ENCODE measurements at regions not wholly inside any gene's neighbourhood (a gene's known extent, or its start where the extent isn't known, plus 50 kb on each side); places are given as distances from the start of the nearest gene placed in this dataset.
A peak's percentile ranks its signal among the peaks of the same experiment; 100 is the strongest.
"Not testable (repeated sequence)": the region's sequence is repeated elsewhere in the genome, so short reads cannot be mapped to it uniquely, and the experiment has no call there.

DNA sequence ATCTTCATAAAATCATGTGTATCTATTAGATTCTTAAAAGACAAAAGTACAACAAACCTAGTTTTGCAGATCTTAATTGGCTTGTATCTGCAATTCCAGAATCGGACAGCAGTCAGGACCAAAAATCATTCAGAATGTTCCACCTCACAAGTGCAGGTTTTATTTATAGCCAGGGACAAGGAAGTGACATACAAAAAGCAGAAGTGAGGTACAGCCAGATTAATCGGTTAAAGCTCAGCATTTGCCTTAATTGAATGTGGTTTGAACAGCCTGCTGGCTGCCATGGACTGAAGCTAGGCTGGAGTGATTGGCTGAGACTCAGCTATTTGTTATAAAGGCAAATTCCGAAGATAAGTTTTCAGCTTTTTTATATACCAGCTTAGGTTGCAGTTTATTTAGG lies 932.6 kb downstream of the C4orf33 start:
- DNase-seq, result peak; percentile 54

DNA sequence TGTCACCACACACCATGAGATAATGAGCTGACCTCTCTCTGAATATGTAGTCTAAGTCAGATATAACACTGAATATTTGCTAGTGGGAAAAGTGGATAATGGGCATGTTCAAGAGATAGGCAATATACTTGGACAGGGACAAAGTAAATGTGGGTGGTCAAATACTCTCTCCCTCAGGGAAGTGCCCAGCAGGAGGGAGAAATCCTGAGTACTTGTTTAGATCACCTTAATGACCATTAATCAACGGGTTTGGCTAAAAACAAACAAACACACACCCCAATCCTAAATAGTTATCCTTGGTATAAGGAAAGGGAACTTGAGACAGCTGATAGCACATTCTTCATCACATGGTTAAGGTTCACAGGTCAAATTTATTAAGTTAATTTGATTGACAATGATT lies 933.5 kb downstream of the C4orf33 start:
- no peak for DNase-seq

DNA sequence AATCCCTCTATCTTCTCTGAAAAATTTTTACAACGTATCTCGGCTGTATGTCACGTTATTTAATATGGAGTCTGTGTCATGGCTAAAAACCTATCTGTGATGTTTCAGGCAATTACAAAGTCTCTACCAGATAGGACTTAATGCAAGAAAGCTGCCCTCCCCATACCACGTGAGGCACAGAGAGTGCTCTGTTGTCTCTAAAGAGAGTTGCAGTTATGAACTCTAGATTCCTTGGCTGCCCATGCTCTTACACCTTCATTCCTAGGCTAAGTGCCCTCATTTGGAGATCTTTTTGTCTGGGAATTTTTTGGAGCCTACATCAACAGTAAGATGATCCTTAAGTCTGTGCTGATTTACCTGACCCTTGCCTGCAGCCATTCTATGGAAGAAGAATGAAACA lies 935.9 kb downstream of the C4orf33 start:
- DNase-seq, result no peak

DNA sequence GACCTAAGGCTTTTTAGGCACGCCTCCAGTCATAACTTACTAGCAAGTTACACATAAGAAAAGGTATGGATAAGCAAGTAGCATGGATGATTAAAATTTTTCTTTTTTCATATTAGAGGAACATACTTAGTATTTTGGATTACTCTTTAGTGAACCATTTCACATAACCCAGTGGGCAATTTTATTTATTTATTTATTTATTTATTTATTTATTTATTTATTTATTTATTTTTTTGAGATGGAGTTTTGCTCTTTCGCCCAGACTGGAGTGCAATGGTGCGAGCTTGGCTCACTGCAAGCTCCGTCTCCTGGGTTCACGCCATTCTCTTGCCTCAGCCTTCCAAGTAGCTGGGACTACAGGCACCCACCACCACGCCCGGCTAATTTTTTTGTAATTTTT lies 937.7 kb downstream of the C4orf33 start:
- DNase-seq, result not testable (repeated sequence)

DNA sequence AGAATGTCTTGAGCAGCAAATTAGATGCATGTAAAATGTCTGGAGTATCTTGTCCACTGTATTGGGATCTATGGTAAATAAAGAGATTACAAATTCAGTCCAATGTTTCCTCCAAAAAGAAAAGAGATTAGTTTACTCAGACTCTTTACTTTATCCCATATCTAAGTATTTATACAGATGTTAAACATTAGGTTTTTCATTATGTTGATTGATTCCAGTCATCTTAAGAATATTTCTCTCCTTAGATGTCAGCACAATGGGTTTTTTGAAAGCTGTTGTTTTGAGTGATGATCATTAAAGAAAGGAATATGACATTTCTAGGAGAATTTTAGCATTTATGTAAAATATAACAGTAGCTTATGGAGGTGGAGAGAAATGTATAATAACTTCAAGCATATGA lies 938.9 kb downstream of the C4orf33 start:
- no peak for DNase-seq

DNA sequence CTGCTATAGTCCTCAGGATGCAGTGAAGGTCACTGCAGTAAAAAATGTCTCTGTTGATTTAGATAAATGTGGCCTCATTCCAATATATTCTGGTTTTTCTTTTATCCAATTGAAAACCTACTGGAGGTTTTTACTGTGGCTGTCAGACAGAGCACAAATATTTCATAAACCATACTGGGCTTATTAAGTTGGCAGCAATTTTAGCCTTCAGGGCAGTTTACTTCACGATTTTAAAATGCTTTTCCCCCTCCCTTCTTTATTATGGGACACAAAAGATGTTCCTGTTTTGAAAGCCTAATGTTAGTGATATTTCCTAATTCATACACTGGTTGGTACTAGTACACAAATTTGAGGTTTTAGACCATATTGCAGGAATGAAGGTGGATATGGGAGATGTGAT lies 939.4 kb downstream of the C4orf33 start:
- DNase-seq, result no peak

DNA sequence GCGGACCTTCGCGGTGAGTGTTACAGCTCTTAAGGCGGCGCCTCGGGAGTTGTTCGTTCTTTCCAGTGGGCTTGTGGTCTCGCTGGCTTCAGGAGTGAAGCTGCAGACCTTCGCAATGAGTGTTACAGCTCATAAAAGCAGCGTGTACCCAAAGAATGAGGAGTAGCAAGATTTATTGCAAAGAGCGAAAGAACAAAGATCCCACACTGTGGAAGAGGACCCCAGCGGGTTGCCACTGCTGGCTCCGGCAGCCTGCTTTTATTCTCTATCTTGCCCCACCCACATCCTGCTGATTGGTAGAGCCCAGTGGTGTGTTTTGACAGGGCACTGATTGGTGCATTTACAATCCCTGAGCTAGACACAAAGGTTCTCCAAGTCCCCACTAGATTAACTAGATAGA lies 941.9 kb downstream of the C4orf33 start:
- not testable (repeated sequence) for DNase-seq

DNA sequence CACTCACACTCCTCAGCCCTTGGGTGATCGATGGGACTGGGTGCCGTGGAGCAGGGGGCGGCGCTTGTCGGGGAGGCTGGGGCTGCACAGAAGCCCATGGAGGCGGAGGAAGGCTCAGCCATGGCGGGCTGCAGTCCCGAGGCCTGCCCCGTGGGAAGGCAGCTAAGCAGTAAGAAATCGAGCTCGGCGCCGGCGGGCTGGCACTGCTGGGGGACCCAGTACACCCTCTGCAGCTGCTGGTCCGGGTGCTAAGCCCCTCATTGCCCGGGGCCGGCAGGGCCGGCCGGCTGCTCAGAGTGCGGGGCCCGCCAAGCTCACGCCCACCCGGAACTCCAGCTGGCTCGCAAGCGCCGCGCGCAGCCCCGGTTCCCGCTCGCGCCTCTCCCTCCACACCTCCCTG lies 942.6 kb downstream of the C4orf33 start:
- DNase-seq, result not testable (repeated sequence)

DNA sequence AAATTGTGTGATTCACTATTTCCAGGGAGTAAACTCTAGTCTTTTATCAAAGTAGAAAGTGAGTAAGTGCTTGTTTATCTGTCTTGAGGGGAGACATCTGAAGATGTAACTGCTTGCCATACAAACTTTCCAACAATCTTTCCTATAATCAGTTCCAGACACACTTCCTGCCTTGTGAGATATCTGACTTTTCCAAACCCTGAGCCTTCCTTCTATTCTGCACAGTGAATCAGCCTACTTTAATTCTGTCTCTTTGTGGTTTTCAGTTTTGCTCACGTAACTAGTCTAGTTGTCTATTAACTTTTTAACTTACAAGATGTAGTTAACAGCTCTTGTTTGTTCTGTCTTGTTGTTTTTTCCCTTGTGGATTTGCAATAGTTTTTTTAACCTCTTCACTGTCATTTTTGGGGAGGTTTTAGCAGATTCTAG lies 947.8 kb downstream of the C4orf33 start:
- DNase-seq, result no peak

DNA sequence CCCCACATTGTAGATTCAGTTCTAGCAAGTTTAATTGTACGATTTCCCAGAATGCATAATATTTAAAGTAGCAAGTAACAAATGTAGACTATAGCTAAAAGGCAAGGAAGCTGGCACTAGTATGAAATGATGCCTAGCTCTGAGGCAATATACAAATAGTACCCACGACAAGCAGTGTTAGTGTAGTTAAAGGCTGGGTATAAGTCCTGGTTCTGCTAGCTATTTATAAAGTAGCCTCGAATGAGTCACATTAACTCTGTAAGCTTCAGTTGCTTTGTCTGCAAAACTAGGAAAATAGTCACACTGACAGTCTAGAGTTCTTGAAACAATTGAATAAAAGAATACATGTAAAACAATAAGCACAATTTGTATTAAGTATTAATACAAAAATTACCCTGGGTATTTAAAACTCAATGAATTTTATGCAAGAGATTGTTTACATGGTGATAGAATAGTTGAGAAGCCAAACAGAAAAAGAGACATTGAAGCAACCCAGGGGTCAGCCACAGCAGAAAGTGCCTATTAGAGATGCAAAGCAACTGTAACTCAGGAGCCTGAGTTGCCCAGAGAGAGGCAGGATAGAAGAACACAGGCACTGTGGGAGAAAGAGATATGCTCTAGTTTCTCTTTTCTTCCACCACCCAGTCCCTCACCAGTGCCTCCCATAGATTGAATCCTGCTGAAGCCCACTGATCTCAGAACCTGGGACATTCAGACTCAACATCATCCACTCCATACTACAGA lies 949.0 kb downstream of the C4orf33 start:
- no peak for DNase-seq

DNA sequence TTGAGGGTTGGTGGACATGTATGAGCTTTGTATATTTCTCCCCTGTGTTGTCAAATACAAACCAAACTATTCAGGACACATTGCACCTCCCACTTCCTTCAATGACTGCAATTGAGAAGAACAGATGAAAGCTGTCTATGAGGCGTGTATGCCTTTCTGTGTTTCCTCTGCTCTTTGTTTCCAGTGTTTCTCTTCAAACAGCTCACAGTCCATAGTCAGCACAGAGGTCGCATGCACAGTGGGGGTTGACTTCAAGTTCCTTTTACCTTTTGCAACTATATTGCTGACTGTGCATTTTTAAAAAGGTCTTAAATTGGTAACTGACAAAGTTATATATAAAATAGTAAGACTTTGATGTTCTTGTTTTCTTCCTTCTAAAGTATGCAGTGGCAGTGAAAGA lies 957.8 kb downstream of the C4orf33 start:
- DNase-seq, result no peak

DNA sequence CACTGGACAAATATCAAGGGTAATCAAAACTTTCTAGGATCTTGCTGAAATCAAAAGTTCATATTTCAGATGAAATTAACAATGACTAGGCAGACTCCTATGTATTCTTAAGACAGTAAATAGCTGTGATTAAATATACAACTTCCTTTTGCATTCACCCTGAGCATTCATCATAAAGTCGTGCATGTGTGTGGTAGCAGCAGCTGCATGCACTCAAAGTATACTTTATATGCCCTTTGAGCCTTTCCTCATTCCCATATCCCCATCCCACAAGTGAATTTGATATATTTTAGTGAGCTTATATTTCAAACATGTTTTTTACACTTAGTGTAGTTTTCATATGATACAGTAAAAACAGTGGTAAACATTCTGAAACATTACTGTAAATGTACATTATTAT lies 959.0 kb downstream of the C4orf33 start:
- no peak for DNase-seq

DNA sequence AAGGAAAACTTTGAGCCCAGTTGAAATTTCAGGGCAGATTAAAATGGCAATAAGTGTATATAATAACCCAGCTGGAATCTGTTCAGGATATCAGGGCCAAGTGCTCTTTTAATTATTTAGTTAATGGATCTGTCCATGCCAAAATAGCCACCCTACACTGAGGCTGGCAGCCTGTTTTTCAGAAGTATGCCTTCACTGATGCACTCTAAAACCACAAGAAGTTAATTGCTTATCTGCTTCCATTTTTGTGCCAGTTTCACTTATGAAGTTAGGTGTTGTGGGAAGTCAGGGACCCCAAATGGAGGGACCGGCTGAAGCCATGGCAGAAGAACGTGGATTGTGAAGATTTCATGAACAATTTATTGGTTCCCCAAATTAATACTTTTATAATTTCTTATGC lies 960.3 kb downstream of the C4orf33 start:
- DNase-seq, result no peak

DNA sequence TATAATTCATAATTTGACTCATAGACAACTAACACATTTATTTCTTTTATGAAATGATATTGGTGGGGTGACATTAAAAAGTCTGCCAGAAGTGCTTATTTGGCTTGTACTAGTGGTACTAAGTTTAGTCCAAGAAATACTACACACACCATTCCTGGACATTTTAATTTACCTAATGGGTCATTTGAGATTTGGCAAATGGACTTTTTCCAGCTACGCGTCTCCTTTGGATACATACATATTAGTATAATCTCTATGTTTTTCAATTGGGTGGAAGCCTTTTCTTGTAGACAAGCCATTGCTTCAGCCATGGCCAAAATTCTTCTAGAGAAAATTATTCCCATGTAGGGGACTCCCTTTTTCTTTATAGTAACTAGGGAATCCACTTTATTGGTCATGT lies 968.5 kb downstream of the C4orf33 start:
- no peak for DNase-seq

DNA sequence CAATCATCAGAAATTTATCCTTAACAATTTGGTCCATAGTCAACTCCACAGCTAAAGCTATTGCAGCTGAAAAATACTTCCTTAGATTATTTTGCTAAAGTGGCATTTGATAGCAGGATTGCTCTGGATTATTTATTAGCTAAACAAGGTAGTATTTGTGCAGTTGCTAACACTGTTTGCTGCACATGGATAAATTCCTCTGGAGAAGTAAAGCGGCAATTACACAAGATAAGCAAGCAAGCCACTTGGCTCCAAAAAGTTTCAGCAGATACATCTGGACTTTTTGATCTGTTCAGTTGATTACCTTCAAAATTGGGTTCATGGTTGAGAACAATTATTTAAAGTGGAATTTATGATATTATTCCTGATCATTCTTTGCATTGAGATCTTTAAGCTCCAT lies 971.5 kb downstream of the C4orf33 start:
- DNase-seq, result no peak

DNA sequence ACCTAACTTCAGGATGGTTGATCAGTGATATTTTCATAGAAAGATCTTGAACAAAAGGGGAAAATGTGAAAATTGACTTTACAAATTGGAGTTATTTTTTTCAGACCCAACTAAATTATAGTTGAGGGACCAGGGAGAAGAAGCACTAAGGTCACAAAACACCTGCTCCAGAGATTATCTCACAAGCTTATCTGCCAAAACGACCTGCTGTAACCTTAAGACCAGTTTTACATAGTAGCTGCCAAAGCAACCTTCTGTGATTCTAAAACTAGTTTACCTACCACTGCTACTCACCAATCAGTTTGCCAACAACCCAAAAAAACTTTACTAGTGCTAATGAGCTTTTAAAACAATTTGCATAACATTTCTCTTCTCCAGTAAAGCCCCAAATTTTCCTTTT lies 972.1 kb downstream of the C4orf33 start:
- no peak for DNase-seq

DNA sequence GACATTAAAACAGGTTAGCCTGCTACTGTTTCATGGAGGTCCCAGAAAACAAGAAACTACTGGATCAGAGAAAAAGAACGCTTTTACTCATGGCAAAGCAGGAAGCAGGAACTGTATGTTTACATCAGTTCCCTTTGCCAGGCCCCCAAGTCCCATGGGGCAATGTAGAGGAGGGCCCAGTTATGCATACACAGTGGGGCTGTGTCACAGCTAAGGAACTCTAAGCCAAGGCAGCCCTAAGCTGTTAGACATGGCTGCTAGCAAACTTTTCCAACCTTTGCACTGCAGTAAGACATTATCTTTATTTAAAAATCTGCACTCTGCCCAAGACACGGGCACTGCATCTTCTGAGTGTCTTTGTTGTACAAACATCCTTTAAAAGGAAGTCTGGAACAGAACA lies 975.8 kb downstream of the C4orf33 start:
- no peak for DNase-seq

DNA sequence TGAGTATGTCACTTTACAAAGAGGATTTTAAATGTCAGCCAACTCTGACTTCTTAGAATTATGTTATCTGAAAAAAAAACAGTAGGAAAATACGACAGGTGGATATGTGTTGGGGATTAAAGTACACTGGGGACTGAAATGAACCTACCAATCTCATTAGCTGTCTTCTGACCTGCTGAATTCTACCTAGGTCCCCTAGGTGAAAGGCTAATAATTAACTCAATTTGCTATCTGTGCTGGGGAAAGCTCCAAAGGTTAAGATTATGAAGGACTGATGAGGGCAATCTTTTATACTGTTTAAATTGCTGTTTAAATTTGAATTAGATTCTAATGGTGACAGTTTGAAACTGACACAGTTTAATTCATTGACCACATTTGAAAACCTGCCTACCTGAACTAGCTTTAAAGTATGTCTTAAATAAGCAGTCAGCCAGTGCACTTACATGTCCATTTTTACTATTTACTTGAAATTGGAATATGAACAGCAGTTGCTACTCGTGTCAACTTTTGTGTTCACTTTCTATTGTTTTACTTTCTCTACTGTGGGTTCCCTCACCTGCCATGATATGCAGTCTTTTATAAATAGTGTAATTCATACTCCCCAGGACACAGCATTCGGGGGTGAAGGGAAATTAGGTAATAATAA lies 977.3 kb downstream of the C4orf33 start:
- no peak for DNase-seq

DNA sequence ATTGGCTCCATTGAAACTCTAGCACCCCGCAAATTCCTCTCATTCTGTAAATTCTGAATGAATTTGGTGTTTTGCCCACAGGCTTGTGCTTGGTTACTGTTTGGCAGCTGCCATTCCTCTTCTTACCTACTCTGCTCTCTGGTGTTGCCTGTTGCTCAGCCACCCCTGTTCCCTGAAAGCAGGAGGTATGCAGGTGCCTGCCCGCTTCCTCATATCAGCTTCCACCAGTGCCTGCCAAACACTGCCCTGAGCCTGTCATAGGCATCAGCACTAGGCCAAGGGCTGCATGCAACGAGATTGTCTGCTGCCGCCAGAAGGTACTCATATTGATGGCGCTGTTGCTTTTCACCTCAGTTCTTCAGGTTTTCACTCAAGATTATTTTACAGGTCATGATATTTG lies 978.1 kb downstream of the C4orf33 start:
- DNase-seq, result no peak

DNA sequence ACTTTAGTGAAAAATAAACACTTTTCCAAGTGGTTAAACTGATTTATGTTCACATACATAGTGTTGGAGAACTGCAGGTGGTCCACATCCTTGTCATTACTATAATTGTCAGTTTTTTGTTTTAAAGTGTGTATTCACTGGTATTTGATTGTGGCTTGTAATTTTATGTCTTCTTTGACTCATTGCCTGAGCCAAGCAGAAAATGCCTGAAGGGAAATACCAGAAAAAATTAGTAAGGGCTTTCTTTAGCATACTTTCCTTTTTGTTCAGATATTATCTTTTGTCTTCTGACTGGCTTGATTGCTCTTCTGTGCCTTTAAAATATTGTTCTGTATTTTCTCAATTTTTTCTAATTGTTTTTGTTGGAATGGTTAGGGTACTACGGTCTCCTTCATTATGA lies 981.3 kb downstream of the C4orf33 start:
- DNase-seq, result no peak

DNA sequence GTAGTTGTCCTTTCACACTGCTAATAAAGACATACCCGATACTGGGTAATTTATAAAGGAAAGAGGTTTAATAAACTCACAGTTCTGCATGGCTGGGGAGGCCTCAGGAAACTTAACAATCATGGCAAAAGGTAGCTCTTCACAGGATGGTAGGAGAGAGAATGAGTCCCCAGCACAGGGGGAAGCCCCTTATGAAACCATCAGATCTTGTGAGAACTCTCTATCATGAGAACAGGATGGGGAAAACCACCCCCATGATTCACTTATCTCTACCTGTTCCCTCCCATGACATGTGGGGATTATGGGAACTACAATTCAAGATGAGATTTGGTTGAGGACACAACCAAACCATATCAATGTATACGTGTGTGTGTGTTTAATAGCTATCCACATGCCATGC lies 983.1 kb downstream of the C4orf33 start:
- DNase-seq, result not testable (repeated sequence)

DNA sequence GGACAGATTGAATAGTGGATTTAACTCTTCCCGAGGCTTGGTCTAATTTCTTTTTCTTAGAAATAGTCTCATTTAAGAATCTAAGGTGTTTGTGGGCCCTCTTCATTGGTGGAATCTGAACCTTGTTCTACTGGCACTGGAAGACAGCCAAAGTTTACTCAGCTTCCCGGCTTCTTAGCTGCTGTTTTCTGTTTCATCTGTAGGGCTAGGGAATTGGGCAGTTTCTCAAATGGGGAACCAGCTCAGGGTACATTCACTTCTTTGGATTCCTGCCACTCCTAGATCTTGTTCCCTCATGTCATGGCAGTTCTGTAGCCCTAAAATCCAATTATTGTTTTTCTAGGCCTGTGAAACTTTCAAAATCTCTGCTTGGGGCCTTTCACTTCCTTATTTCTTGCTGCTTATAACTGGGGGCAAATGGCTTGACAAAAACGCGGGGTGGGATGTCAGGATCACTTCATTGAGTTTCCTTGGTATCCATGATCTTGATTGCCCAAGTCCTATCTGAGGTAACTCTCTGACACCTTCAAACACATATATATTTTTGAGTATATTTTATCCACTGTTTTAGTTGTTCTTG lies 985.0 kb downstream of the C4orf33 start:
- peak; percentile 7 for DNase-seq

DNA sequence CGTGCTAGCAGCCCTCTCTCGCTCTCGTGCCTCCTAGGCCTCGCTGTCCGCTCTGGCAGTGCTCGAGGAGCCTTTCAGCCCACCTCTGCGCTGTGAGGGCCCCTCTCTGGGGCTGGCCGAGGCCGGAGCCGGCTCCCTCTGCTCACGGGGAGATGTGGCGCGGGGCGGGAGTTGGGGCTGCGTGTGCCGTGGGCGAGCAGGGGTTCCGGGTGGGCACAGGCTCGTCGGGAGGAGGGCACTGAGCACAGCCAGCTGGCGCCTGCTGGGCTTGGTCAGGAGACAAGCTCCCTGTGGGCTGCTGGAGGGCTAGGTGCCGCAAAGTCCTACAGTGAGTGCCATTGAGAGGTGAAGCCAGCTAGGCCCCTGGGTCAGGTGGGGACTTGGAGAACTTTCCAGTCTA lies 994.5 kb downstream of the C4orf33 start:
- no peak for DNase-seq

DNA sequence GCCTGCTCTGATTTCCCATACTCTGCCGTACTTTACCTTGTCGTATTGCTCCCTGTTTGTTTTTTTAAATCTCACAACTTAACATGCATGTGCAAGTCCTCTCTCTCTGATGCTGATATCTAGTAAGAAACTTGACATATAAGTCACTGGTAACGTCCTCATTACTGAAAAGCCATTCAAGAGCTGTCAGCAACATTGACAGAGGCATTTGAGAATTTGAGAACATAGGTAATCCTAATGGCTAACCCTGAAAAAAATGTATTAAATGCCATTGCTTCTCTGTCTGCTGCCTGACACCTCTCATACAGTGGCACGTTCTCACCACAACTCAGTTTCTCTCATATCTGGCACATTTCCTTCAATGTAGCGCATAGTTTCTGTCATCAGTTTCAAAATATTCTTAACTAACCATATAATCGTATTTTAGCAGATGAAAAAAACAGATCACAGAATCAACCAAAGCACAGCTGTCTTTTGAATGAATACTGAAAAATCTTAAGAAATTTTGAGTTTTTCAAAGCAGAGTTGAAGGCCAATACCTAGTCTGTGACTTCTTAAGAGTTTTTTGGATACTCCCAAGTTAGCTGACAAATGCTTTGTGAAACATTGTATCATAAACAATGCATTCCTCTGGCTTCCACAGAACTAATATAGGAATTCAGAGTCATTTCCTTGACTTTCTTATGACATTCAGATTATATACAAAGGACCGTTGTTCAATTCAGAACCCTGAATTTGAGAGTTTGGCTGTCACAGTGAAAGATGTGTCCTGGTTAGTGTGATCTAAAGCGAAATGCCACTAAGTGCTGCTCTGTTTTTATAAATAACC lies 996.4 kb downstream of the C4orf33 start:
- DNase-seq, result no peak

Data from MV-4-11 (cell line).